PC-9 (cell line): ENCODE measurements at regions not wholly inside any gene's neighbourhood (a gene's known extent, or its start where the extent isn't known, plus 50 kb on each side); places are given as distances from the start of the nearest gene placed in this dataset.

ENCODE experiments used
- BruUV-seq: library from RNA; stranded (reverse); fragments of 400-500 nt; replicated peaks from 2 replicates; lab custom pipeline; 2021; lab: Mats Ljungman, UMichigan
- CTCF ChIA-PET: fragments of 300-600 bp; sonication (Branson Sonifier 250); formaldehyde crosslinking; loops from one replicate; lab custom pipeline; 2022; ENCODE audit warnings: antibody characterized with exemption; lab: Charles Lee
- POLR2A ChIA-PET: fragments of 300-600 bp; sonication (Branson Sonifier 250); formaldehyde crosslinking; loops from one replicate; lab custom pipeline; 2022; ENCODE audit warnings: antibody characterized with exemption; ENCODE audit not compliant: unreplicated experiment; lab: Charles Lee
- DNase-seq, 2 experiments: peaks; one replicate each; pipeline versions ENCODE4 v3.0.0 to v3.0.0-alpha.2; 2015 to 2022; ENCODE audit warnings: mixed read lengths in 1 of 2
- H2AFZ ChIP-seq: fragments of 200-600 bp; sonication (generic); 2 replicates; pipeline ENCODE4 v1.8.1; 2017; ENCODE audit warnings: antibody characterized with exemption
- H3F3A ChIP-seq: fragments of 200-600 bp; sonication (generic); 2 replicates; pipeline ENCODE4 v1.8.1; 2017; ENCODE audit warnings: antibody characterized with exemption, mild to moderate bottlenecking, low read depth; ENCODE audit not compliant: insufficient read depth
- H3K27ac ChIP-seq: fragments of 200-600 bp; sonication (generic); 2 replicates; pipeline ENCODE4 v1.6.1; 2016; ENCODE audit warnings: mixed run types
- H3K27me3 ChIP-seq: fragments of 200-600 bp; sonication (generic); 2 replicates; pipeline ENCODE4 v1.6.1; 2016; ENCODE audit warnings: low read depth, mixed run types; ENCODE audit not compliant: insufficient read depth
- H3K36me3 ChIP-seq: fragments of 200-600 bp; sonication (generic); 2 replicates; pipeline ENCODE4 v1.6.1; 2016; ENCODE audit warnings: low read depth, mixed run types
- H3K4me1 ChIP-seq: fragments of 200-600 bp; sonication (generic); replicated peaks from 2 replicates; pipeline ENCODE4 v1.6.1; 2016; ENCODE audit warnings: mixed run types; ENCODE audit not compliant: insufficient read depth
- H3K4me2 ChIP-seq: fragments of 200-600 bp; sonication (generic); 2 replicates; pipeline ENCODE4 v1.6.1; 2017; ENCODE audit warnings: mixed run types
- H3K4me3 ChIP-seq: fragments of 200-600 bp; sonication (generic); 2 replicates; pipeline ENCODE4 v1.6.1; 2016; ENCODE audit warnings: mixed run types
- H3K79me2 ChIP-seq: fragments of 200-600 bp; sonication (generic); 2 replicates; pipeline ENCODE4 v1.6.1; 2017; ENCODE audit warnings: low read depth, mixed run types
- H3K9me2 ChIP-seq: fragments of 200-600 bp; sonication (generic); 2 replicates; pipeline ENCODE4 v1.8.1; 2017; ENCODE audit warnings: mild to moderate bottlenecking; ENCODE audit not compliant: insufficient read depth
- H3K9me3 ChIP-seq: fragments of 200-600 bp; sonication (generic); 2 replicates; pipeline ENCODE4 v1.8.1; 2016; ENCODE audit warnings: low read depth; ENCODE audit not compliant: insufficient read depth
- H4K20me1 ChIP-seq: fragments of 200-600 bp; sonication (generic); 2 replicates; pipeline ENCODE4 v1.8.1; 2017; ENCODE audit not compliant: insufficient read depth
- EZH2 ChIP-seq: fragments of 200-600 bp; sonication (generic); IDR thresholded peaks from 2 replicates; pipeline ENCODE4 v1.8.0; 2017; ENCODE audit warnings: antibody characterized with exemption, low read depth
- intact Hi-C: fragments of 100-400 bp; cut with micrococcal nuclease; formaldehyde crosslinking; loops from one replicate; pipeline ENCODE4 v1.10.0; 2022; ENCODE audit not compliant: unreplicated experiment
- TF ChIP-seq, protein P1 (sequence below): fragments of 200-600 bp; sonication (generic); conservative IDR thresholded peaks from 2 replicates; pipeline ENCODE4 v1.6.1; 2017; ENCODE audit warnings: mixed run types, antibody characterized with exemption, mild to moderate bottlenecking, moderate library complexity

DNA sequence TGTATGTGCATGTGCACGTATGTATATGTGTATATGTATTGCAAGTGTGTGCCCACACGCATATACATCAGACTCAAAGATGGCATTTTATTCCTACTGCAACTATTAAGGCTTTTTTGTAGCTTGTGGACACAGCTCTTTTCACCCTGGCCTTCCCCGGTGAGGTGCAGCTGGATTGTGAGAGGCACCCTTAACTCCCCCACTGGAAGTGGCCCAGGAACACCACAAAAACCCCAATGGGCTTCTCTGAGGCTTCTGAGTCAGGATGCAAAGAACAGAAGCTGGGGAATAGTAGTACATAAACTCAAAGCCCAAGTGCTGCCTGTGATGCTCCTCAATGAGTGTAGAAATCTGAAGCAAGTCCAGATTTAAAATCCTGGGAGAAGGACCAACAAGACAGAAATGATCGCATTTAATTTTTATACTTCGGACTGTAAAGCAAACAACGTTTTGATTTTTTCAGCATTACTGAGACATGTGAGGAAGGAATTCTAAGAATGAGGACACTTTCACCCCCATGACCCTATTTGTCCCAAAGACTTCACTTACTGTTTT lies 369.2 kb upstream of the MGMT start:
- H3K9me2 ChIP-seq, result no peaks in the 10 kb centered on the region
- H3K79me2 ChIP-seq, result no peaks in the 10 kb centered on the region
- H3F3A ChIP-seq, result no peaks in the 10 kb centered on the region
- no peak for DNase-seq
- no peak overlapping the region for H3K4me2 ChIP-seq
- H3K9me3 ChIP-seq, result no peaks in the 10 kb centered on the region
- no peaks in the 10 kb centered on the region for H3K4me1 ChIP-seq
- H4K20me1 ChIP-seq, result no peaks in the 10 kb centered on the region
- H3K27me3 ChIP-seq, result 0 out of 2 replicates have a peak, but pooled peaks cover 4% of the 10 kb centered on the region
- TF ChIP-seq EZH2, result no peak
- TF ChIP-seq, protein P1, sequence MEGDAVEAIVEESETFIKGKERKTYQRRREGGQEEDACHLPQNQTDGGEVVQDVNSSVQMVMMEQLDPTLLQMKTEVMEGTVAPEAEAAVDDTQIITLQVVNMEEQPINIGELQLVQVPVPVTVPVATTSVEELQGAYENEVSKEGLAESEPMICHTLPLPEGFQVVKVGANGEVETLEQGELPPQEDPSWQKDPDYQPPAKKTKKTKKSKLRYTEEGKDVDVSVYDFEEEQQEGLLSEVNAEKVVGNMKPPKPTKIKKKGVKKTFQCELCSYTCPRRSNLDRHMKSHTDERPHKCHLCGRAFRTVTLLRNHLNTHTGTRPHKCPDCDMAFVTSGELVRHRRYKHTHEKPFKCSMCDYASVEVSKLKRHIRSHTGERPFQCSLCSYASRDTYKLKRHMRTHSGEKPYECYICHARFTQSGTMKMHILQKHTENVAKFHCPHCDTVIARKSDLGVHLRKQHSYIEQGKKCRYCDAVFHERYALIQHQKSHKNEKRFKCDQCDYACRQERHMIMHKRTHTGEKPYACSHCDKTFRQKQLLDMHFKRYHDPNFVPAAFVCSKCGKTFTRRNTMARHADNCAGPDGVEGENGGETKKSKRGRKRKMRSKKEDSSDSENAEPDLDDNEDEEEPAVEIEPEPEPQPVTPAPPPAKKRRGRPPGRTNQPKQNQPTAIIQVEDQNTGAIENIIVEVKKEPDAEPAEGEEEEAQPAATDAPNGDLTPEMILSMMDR, result no peak
- no peak overlapping the region for H2AFZ ChIP-seq
- no peak overlapping the region for H3K27ac ChIP-seq
- POLR2A ChIA-PET, result no interaction called here
- BruUV-seq, result no TSS peak
- intact Hi-C loops, result no loop called here
- no peaks in the 10 kb centered on the region for H3K36me3 ChIP-seq
- H3K4me3 ChIP-seq, result no peak overlapping the region
- CTCF ChIA-PET, result no interaction called here

DNA sequence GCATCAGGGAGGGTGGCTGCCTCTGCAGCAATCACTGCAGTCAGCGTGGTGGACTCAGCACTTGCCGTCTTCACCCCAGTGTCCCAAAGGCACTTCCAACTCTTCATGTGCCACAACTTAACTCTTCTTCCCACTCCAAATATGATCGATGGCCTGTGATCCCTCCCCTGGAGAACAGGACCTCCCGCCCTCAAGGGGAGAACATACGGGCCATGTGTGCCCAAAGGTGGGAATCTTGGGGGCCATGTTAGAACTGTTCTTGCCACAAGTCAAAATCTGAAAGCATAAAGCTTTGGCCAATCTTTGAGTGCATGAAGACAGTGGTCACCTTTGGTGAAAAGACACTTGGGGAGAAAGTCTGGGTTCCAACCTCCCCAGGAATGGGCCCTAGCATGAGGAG lies 368.5 kb upstream of the MGMT start:
- Histone ChIP-seq H3K4me3 (no peak overlapping the region), H3K79me2 (no peaks in the 10 kb centered on the region), H3K4me2 (no peak overlapping the region), H4K20me1 (no peaks in the 10 kb centered on the region), H3F3A (no peaks in the 10 kb centered on the region), H2AFZ (no peak overlapping the region), H3K9me2 (no peaks in the 10 kb centered on the region), H3K27ac (no peak overlapping the region), H3K36me3 (no peaks in the 10 kb centered on the region), H3K27me3 (no peaks in the 10 kb centered on the region), H3K9me3 (no peaks in the 10 kb centered on the region), H3K4me1 (no peaks in the 10 kb centered on the region)
- TF ChIP-seq EZH2, result no peak
- TF ChIP-seq, protein P1, result no peak
- intact Hi-C loops, result no loop called here
- DNase-seq, result no peak
- no TSS peak for BruUV-seq
- ChIA-PET CTCF (no interaction called here), POLR2A (no interaction called here)

DNA sequence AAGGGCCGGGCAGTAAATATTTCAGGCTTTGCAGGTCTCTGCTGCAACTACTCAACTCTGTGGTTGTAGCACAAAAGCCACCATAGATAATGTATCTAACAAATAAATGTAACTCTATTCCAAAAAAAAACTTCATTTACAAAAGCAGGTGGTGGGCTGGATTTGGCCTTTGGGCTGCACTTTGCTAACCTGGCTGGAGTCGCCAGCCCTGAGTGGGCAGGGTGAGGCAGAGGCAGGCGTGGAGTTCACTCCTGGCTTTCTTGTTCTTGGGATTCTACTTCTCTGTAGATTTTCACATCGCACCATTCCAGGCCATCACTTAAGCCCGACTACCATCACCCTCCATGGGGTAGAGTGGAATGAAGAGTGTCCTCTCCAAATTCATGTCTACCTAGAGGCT lies 367.6 kb upstream of the MGMT start:
- no peaks in the 10 kb centered on the region for H3K27me3 ChIP-seq
- H3K27ac ChIP-seq, result no peak overlapping the region
- TF ChIP-seq, protein P1, result no peak
- no peak for TF ChIP-seq EZH2
- no TSS peak for BruUV-seq
- no peak overlapping the region for H3K4me2 ChIP-seq
- no peaks in the 10 kb centered on the region for H3K4me1 ChIP-seq
- no peaks in the 10 kb centered on the region for H3K79me2 ChIP-seq
- intact Hi-C loops, result no loop called here
- H3K9me3 ChIP-seq, result no peaks in the 10 kb centered on the region
- no peaks in the 10 kb centered on the region for H4K20me1 ChIP-seq
- DNase-seq, result no peak
- H3K36me3 ChIP-seq, result no peaks in the 10 kb centered on the region
- no peak overlapping the region for H3K4me3 ChIP-seq
- no peaks in the 10 kb centered on the region for H3K9me2 ChIP-seq
- POLR2A ChIA-PET, result no interaction called here
- H2AFZ ChIP-seq, result no peak overlapping the region
- CTCF ChIA-PET, result no interaction called here
- no peaks in the 10 kb centered on the region for H3F3A ChIP-seq
